GM21529 (cell line): ENCODE measurements at regions not wholly inside any gene's neighbourhood (a gene's known extent, or its start where the extent isn't known, plus 50 kb on each side); places are given as distances from the start of the nearest gene placed in this dataset.

Source experiments
- ATAC-seq: cut with Tn5 transposase; IDR thresholded peaks from one replicate; pipeline ENCODE4 v1.9.1; 2021; ENCODE audit not compliant: unreplicated experiment

DNA sequence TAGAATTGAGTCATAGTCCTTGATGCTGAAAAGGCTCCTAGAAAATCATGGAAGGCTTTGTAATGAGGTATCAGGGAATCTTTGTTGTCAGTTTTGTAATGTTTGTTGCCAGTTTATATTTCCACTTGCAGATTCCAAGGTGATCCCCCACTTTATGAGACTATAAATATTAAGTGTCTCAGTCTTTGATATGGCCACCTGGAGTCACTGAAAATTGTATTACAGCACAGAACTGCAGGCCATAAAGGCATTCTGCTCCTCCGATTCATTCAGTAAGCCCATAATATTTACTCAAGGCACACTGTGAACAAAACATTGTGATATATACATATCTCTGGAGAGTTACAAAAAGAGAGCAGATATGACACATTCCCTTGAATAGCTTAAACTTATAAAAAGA lies 457.8 kb upstream of the ZNF385D start:
- no peak for ATAC-seq

GRCh38 chr3:22209578-22209977 lies 458.6 kb upstream of the ZNF385D start:
- no peak for ATAC-seq

DNA sequence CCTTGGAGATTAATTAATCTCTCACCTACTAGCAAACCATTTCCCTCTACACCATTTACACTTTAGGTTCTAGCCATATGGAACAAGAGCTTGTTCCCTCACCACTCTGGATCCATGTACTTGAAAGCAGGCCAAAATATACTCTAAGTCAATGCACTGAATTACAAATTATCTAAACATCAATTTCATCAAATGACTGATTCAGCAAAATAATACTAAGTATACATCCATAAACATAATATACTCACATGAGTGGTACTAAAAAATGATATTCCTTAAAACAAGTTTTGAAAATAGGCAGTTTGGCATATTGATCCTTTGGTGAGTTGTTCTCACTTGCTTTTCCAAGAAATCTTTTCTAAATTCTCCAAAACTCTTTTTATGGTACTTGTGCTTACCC lies 459.7 kb upstream of the ZNF385D start:
- no peak for ATAC-seq

GRCh38 chr3:22216601-22217000 lies 465.6 kb upstream of the ZNF385D start:
- ATAC-seq = no peak

DNA sequence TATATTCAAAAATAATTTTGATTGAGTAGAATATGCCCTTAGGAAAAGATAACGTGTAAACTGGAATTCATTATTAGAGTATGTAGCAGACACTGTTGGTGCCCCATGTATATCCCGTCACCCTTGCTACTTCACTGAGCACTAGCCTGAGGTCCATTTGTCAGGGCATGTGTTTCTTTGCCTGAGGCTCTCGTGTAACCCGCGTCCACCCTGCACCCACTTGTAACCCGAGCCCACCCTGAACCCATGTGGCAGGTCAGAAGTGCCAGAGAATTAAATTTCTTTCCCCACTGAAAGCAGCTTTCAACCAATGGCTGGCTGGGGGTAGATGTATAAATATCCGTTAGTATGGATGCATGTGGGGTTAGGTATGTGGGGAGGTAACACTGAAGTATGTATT lies 474.2 kb upstream of the ZNF385D start:
- ATAC-seq = no peak

DNA sequence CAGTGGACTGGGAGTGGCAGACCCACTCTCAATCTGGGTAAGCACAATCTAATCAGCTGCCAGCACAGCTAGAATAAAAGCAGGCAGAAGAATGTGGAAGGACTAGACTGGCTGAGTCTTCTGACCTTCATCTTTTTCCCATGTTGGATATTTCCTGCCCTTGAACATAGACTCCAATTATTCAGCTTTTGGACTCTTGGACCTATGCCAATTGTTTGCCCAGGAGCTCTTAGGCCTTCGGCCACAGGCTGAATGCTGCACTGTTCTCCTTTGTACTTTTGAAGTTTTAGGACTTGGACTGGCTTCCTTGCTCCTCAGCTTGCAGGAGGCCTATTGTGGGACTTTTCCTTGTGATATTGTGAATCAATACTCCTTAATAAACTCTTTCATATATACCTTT lies 477.7 kb upstream of the ZNF385D start:
- ATAC-seq = no peak

DNA sequence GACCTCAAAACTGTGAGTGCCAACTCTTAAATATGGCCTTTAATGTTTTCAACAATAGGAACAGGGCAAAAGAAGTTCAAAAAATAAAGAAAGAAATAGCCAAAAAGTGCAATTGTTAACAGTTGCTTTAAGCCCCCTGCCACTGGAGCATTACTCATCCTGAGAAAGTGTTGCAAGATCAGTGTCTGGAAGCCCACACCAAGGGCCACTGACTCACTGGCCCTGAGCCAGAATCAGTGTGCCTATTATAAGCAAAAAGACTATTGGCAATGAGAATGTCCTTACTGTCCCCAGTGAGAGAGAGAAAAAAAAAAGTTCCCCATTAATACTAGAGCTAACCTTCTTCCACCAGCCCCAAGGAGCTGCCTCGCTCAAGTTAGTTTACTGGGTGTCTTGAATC lies 480.1 kb upstream of the ZNF385D start:
- no peak for ATAC-seq

DNA sequence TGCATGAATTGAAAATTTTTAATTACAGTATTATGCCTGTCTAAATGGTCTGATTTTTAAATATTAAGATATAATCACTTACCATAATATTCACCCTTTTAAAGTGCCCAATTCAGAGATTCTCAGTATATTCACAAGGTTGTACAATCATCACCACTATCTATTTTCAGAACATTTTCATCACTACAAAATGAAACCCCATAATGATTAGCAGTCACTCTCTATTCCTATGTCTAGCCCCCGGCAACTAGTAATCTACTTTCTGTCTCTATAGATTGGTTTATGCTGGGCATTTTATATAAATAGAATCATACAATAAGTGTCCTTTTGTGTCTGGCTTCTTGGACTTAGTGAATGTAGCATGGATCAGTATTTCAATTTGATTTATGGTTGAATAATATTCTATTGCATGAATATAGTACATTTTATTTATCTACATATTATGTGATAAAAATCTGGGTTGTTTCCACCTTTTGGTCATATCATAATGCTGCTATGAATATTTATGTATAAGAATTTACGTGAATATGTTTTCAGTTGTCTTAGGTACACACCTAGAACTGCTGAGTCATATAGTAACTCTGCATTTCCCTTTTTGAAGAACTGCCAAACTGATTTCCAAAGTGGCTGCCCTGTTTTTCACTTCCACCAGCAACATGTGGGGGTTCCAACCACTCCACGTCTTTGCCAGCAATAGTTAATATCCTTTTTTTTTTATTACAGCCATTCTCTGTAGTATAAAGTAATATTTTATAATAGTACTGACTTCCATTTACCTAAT lies 485.7 kb upstream of the ZNF385D start:
- peak; percentile 85 for ATAC-seq

DNA sequence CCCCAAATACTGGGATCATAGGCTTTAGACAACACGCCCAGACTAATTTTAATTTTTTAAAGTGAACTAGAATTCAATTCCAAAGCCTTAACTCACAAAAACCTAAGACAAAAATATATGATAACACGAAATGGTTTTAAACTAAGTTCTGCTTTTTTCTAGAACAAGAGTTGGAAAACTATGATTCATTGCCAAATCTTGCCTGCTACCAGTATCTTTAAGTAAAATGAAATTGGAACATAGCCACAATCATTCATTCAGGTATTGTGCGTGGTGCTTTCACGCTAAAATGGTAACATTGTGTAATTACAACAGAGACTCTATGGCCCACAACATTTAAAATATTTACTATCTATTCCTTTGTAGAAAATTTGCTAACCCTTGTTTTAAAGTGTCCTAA lies 488.0 kb upstream of the ZNF385D start:
- no peak for ATAC-seq

DNA sequence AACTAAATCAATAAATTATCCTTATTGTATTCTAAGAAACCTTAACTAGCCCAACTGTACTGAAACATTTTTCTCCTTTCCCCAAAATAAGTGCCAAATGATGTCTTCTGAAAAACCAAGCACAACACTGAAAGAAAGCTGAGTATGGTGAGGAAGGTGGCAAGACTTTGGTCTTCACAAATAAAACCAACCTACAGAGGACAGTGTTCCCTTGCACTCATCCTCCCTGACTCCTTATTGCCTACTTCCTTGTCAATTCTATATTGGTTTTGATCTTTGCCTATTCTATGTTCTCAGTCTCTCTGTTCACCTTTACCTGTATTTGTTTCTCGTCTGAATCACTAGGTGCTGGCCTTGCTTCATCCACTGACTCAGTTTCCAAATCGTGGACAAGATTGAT lies 490.1 kb upstream of the ZNF385D start:
- ATAC-seq = no peak

GRCh38 chr3:22244761-22245521 lies 493.9 kb upstream of the ZNF385D start:
- no peak for ATAC-seq

- no peak for ATAC-seq
These were observed 495.0 kb upstream of the ZNF385D start for GRCh38 chr3:22245811-22246583.

- ATAC-seq = no peak
These were observed 498.6 kb upstream of the ZNF385D start for GRCh38 chr3:22249658-22250057.

- ATAC-seq = no peak
These were observed 506.2 kb upstream of the ZNF385D start for GRCh38 chr3:22257252-22257651.

GRCh38 chr3:22262386-22262785 lies 511.4 kb upstream of the ZNF385D start:
- ATAC-seq = no peak

DNA sequence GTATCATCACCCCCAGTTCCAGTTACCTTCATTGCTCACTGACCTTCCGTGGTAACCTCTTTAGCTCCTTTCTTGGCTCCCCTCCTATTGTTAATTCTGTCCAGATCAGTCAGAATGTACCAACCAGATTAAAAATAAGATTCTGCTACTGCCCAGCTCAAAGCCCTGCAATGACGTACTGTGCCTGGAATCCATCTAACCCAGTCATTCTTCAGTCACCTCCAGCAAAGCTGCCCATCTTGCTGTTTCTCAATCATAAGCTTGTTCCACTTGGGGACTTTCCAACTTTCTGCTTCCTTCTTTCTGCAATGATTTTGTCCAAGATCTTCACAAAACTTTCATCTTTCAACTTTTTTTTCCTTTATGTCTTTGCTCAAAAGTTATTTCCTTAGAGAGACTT lies 512.0 kb upstream of the ZNF385D start:
- no peak for ATAC-seq

GRCh38 chr3:22265403-22265802 lies 514.4 kb upstream of the ZNF385D start:
- ATAC-seq = no peak

GRCh38 chr3:22269831-22270230 lies 518.8 kb upstream of the ZNF385D start:
- ATAC-seq = no peak

GRCh38 chr3:22276351-22276750 lies 525.3 kb upstream of the ZNF385D start:
- ATAC-seq = no peak

GRCh38 chr3:22284559-22284958 lies 533.5 kb upstream of the ZNF385D start:
- no peak for ATAC-seq

- no peak for ATAC-seq
These were observed 537.7 kb upstream of the ZNF385D start for GRCh38 chr3:22288756-22289155.

DNA sequence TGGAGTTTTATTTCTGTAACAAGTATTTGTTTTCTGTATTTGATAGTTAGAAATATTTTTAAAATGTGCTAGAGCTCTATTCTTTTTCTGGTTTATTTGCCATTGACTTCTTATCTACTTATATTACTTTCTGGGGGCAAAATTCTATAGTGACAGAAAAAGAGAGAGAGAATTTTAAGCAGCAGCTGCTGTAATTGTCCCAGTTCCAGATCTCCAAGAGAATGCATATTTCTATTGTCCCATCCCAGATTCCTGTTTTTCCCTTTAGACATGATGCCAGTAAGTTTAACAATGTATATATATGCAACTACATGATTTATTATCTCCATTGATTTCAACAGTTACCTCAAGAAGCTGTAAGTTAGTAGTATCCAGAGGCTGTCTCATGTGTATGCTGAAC lies 541.7 kb upstream of the ZNF385D start:
- ATAC-seq = no peak
